ENCODE measurements at regions not wholly inside any gene's neighbourhood (a gene's known extent, or its start where the extent isn't known, plus 50 kb on each side); places are given as distances from the start of the nearest gene placed in this dataset.
"Not testable (repeated sequence)": the region's sequence is repeated elsewhere in the genome, so short reads cannot be mapped to it uniquely, and the experiment has no call there.

DNA sequence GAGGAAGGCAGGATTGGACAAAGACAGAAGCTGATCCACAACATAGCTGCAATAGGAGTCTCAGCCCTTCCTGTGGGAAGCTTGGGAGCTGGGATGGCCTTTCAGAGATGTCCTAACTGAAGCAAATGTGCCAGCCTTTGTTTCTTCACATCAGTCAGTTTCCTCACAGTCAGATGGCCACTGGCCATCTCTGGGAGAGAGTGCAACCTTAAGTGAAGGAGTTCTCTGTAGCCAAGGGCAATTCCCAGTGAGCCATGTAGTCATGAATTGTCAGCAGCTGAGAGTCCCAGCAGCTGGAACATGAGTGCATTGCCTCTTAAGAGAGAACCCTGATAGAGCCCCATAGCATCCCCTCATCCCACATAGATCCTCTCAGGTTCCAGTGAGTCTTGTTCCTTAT is 89.1 kb upstream of the LIFR start:
- DNase-seq (ENCODE audit: low read depth), result no peak

GRCh38 chr5:38648703-38649291 is 92.4 kb upstream of the LIFR start:
- no peak for DNase-seq (ENCODE audit: low read depth)

GRCh38 chr5:38650540-38650939 is 94.1 kb upstream of the LIFR start:
- DNase-seq (ENCODE audit: low read depth), result no peak

DNA sequence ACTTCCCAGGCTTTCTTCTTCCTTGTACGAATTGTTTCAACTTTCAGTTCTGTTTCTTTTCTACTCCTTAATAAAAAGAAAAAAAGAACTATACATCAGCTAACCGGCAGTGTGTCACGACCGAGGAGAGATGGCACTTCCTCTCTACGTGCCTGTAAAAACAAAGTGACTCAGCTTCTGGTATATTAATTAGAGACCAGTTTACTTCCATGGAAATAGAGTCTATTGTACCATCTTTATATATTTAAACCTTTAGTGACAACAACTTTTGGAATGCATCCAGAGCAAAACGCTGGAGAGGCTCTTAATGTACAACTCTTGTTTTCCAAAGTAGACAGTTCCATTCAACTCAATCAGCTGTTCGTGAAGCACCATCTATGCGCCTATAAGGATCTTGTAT is 94.5 kb upstream of the LIFR start:
- peak; percentile 65 for DNase-seq (ENCODE audit: low read depth)

DNA sequence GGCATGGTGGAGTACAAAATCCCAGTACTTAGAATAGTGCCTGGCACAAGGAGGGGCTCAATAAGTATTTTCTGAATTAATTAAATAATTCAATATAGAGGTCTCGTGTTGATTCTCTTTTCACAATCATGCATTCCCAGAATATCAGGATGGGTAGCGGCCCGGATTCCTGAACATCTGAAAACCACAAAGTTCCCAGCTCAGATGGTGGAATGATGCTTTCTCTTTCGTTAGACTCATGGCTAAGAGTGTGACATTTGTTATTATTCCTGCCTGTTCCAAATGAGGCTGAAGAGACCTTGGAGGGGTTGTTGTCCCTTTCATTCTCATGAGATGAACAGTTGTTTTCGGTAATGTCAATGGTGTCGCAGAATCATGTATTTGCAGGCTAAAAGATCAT is 95.4 kb upstream of the LIFR start:
- DNase-seq (ENCODE audit: low read depth), result no peak

DNA sequence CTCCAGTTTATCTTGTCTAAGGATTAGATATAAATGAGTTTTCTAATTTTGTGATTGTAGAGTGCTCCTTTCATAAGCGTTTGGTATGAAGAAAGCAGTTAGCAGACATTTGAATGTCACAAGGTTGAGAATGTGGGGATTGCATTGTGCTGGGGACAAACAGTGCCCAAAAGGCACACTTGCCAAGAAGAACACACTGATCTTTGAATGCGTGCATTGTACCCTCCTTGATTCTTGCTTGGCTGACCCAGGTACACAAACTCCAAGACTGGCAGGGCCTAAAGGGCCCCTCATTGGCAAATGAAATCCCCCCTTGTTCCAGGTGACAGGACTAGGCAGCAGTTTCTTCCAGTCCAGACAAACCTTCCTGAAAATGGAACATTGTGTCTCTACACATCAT is 96.9 kb upstream of the LIFR start:
- DNase-seq (ENCODE audit: low read depth), result no peak

- DNase-seq (ENCODE audit: low read depth), result no peak
These were observed 99.2 kb upstream of the LIFR start for GRCh38 chr5:38655691-38656090.

GRCh38 chr5:38656568-38656967 is 100.1 kb upstream of the LIFR start:
- DNase-seq (ENCODE audit: low read depth), result no peak

GRCh38 chr5:38657020-38657419 is 100.6 kb upstream of the LIFR start:
- DNase-seq (ENCODE audit: low read depth), result no peak

- DNase-seq (ENCODE audit: low read depth), result no peak
These were observed 103.8 kb upstream of the LIFR start for GRCh38 chr5:38660194-38660668.

DNA sequence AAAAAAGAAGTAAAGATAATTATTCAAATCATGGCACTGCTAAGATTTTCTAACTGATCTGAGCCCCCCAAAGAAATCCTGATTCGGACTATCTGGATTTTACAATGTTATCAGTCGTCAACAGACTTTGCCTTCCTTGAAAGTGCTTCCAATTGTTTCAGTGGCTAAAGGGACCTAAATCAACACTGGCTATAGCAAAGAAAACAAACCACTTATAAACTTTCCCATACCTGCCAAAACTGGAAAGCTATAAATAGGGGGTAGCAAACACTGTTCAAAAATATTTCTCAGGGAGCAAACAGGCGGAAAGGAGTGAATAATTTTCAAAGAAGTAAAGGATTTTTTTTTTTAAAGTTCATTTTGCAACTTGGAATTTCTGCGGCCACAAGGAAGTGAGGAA is 105.6 kb upstream of the LIFR start:
- no peak for DNase-seq (ENCODE audit: low read depth)

DNA sequence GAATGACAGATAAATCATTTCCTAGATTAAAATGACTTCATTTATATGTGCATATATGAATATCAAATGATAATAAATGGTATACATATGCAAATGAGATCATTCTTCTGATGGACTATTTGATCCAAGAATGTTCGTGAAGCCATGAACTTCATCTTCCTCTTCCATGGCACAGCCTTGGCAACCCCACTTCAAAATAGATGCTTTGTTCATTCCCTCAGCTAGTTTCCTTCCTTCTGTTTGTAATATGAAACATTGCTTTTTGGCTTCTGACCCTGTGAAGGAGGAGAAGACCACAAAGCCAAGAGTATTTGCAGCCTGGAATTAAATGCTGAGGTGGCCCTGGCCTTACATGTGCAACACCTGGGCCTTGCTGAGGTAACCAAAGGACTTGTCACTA is 106.8 kb upstream of the LIFR start:
- DNase-seq (ENCODE audit: low read depth), result no peak

DNA sequence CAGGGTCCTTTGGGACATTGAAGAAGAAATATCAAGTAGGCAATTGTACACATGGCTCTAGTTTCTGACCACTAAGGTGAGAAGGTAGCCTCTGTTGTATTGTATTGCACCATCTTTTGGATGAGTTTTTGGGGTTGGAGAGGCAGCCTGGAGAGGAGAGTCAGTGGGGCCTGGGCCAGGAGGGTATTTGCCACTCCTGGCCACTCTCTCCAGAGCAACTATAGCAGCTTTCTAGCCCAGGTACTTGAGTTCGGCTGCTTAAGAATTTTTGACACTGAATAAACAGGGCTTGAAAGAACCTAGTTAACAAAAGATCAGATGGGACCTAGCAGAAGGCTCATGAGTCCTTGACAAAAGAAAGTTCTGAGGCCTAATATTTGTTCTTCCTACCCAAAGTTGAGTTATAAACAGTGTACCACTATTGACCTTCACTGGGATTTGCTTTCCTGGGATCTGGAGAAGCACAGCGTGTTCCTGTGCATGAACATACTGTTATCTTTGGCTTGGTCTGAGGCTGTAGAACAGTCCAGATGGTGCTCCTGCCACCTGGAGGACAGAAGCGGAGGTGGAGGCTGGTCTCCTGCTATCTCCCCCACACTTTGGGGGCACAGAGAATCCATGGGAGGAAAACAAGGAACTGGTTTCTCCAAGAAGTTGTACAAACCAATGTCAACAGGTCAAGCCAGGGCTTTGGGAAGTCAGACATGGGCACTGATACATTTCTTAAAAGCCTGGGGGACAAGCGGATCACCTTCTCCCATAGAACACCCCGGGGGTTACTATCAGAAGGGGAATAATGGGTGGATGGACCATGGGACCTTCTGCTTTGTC is 110.4 kb upstream of the LIFR start:
- peak; percentile 54 for DNase-seq (ENCODE audit: low read depth)

- DNase-seq (ENCODE audit: low read depth), result no peak
These were observed 111.0 kb upstream of the LIFR start for GRCh38 chr5:38667499-38667776.

GRCh38 chr5:38669361-38669880 is 113.0 kb upstream of the LIFR start:
- no peak for DNase-seq (ENCODE audit: low read depth)

DNA sequence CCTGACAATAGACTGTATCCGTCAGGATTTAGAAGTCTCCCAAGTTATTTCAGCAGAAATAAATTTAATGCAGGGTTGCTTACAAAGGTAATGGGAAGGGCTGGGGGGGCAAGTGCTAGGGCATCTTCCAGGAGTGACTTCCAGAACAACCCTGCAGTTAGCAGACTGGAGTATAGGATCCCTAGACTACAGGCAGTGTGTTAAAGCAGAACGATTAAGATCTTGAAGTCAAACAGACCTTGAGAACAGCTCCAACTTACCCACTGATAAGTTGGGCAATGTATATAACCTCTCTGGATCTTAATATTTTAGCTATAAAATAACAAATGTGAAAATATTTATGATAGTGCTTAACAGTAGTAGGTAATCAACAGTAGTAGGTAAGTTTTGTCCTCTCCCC is 113.6 kb upstream of the LIFR start:
- no peak for DNase-seq (ENCODE audit: low read depth)

GRCh38 chr5:38670878-38671277 is 114.4 kb upstream of the LIFR start:
- peak; percentile 36 for DNase-seq (ENCODE audit: low read depth)

GRCh38 chr5:38672059-38672788 is 115.8 kb upstream of the LIFR start:
- DNase-seq (ENCODE audit: low read depth), result peak; percentile 23

GRCh38 chr5:38673671-38674071 is 117.2 kb upstream of the LIFR start:
- DNase-seq (ENCODE audit: low read depth), result peak; percentile 9

GRCh38 chr5:38675443-38675842 is 119.0 kb upstream of the LIFR start:
- no peak for DNase-seq (ENCODE audit: low read depth)

- no peak for DNase-seq (ENCODE audit: low read depth)
These were observed 121.2 kb upstream of the LIFR start for GRCh38 chr5:38677636-38678035.

DNA sequence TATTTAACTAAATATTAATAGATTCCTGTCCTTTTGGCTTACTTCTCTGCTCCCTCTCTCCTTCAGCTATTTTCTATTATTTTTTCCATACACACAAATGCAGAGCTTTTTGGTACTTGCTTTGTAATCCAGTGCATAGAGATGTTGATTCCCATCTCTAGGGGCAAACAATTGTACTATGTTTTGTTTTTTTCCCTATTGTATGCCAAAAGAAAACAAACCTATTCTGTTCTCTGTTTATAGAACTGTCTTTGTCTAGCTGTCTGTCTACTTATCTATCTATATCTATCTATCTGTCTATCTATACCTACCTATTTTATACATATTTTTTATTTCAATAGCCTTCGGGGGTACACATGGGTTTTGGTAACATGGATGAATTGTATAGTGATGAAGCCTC is 121.6 kb upstream of the LIFR start:
- DNase-seq (ENCODE audit: low read depth), result no peak

DNA sequence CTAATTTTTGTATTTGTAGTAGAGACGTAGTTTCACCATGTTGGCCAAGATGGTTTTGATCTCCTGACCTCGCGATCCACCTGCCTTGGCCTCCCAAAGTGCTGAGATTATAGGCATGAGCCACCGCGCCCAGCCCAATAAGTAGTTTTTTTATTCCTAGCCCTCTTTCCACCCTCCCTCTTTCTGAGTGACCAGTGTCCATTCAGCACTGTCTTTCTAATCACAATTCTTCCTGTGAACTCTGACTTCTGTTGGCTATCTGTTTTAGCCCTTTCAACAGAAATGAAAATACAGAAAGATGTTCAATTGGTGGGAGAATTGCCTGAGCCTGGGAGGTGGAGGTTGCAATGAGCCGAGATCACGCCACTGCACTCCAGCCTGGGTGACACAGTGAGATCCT is 122.3 kb upstream of the LIFR start:
- DNase-seq (ENCODE audit: low read depth), result not testable (repeated sequence)

All from EH (cell line).